MG63 (cell line): ENCODE measurements at regions not wholly inside any gene's neighbourhood (a gene's known extent, or its start where the extent isn't known, plus 50 kb on each side); places are given as distances from the start of the nearest gene placed in this dataset.

ENCODE experiments used
- DNase-seq: peaks from one replicate; pipeline ENCODE4 v3.0.0-alpha.2; 2020
- H3K27me3 ChIP-seq: fragments of 250-450 bp; sonication (Bioruptor Pico); 2 replicates; pipeline ENCODE4 v1.5.1; 2020; ENCODE audit warnings: mild to moderate bottlenecking, moderate library complexity
- H3K36me3 ChIP-seq: fragments of 250-450 bp; sonication (Bioruptor Pico); 2 replicates; pipeline ENCODE4 v1.5.1; 2020; ENCODE audit warnings: mild to moderate bottlenecking, moderate library complexity
- H3K4me3 ChIP-seq: fragments of 250-450 bp; sonication (Bioruptor Pico); 2 replicates; pipeline ENCODE4 v1.5.1; 2020; ENCODE audit warnings: mild to moderate bottlenecking, moderate library complexity
- H3K9me3 ChIP-seq: fragments of 250-450 bp; sonication (Bioruptor Pico); 2 replicates; pipeline ENCODE4 v1.5.1; 2020; ENCODE audit warnings: mild to moderate bottlenecking, moderate library complexity

DNA sequence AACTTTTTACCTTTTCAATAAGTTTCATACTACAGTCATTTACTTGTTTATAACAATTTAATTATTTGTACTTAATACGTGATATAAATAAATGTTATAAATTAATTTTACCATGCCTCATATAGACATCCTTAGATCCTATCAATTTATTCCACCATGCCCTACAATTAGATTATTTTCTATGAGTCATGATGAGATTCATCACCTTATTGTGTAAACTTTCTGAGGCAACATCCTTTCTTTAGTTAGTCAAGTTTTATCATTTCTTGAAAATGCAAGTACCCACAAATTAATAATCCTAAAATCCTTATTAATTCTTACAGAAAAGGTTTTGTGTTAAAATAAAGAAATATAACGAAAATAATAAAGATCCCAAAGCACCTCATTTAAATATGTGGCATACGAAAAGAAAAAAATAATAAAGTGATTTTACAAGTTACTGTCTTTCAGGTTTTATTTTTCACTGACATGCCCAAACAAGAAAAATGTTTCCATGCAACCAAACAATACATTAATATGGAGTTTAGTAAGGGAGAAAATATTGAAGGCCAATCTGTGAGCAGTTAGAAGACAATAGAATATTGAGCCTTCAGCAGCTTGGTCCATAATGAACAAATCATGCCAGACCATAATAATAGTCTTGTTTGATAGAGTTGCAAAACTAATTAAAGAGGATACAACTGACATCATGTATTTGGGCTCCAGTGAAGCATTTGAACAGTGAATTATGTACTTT is 188.7 kb upstream of the MRPS30 start:
- Histone ChIP-seq H3K4me3 (no peak overlapping the region), H3K36me3 (no peaks in the 10 kb centered on the region), H3K9me3 (no peaks in the 10 kb centered on the region), H3K27me3 (no peaks in the 10 kb centered on the region)
- no peak for DNase-seq

DNA sequence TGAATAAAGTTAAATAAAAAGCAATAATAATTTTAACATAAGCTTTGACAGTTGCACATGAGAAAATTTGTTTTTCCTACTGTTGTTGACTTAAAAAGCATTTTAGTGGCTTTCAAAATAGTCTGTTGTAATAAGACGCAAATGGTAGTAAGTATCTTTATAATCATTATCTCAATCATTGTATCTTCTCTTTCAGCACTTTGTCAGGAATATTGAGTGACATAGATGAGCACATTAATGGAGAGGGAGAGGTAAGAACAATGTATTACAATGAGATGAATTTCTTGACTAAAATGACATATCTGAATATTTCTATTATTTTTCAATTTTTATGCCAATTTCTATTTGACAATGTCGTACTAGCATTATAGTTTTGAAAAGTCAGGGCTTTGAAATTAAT is 193.9 kb upstream of the MRPS30 start:
- DNase-seq: no peak
- Histone ChIP-seq H3K27me3 (no peaks in the 10 kb centered on the region), H3K9me3 (no peaks in the 10 kb centered on the region), H3K4me3 (no peak overlapping the region), H3K36me3 (no peaks in the 10 kb centered on the region)

DNA sequence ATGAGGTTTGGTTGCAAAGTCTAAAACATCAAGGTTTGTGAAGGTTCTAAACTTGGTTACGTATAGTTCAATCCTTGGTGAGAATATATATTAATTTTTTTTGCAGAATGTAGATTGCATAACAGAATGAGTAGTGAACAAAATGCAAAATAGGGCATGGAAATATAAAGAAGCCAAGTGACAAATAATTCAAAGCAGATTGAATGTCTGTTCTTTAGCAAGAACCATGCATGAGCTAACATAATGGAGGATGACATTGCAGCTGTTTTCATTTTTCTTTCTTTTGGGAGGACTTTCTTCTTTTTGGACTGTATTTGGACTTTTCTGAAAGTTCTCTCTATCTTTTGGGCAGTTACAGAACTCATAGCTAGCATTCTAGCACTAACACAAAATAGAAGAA is 194.8 kb upstream of the MRPS30 start:
- Histone ChIP-seq H3K27me3 (no peaks in the 10 kb centered on the region), H3K9me3 (no peaks in the 10 kb centered on the region), H3K36me3 (no peaks in the 10 kb centered on the region), H3K4me3 (no peak overlapping the region)
- DNase-seq: no peak

DNA sequence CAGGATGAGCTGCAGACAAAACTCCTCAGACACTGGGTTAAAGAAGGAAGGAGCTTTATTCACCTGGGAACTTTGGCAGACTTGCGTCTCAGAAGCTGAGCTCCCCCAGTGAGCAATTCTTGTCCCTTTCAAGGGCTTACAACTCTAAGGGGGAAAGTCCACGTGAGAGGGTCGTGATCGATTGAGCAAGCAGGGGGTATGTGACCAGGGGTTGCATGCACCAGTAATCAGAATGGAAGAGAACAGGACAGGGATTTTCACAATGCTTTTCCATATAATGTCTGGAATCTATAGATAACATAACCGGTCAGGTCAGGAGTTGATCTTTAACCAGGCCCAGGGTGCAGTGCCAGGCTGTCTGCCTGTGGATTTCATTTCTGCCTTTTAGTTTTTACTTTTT is 202.8 kb upstream of the MRPS30 start:
- DNase-seq: no peak
- no peaks in the 10 kb centered on the region for H3K36me3 ChIP-seq
- no peak overlapping the region for H3K4me3 ChIP-seq
- H3K27me3 ChIP-seq: no peaks in the 10 kb centered on the region
- H3K9me3 ChIP-seq: no peaks in the 10 kb centered on the region

DNA sequence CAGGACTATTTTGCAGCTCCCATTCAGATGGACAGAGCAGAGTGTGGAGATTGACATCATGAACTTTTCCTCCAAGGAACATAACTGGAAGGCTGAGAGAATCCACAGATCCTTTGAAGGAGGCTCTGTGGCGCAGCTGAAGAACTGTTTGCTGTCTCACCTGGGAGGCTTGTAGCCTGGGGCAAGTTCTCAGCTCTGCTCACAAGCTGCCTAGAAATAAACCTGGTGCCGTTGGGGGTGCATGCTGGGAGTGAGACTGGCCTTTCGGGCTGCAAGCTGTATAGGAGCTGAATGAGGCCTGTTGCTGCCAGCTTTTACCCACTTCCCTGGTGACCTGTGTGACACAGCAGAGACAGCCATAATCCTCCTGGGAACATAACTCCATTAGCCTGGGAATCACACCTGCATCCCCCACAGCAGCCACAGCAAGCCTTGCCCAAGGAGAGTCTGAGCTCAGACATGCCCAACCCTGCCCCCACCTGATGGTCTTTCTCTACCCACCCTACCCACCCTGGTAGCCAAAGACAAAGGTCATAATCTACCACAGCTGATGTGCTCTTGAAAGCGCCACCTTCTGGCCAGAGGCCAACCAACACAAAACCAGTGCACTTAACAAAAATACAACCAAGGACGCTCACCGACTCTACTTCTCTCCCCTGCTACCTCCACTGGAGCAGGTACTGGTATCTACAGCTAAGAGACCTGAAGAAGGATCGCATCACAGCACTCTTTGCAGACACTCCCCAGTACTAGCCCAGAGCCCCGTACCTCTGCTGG is 205.1 kb upstream of the MRPS30 start:
- H3K9me3 ChIP-seq: no peaks in the 10 kb centered on the region; the same call in 1 of the 2 replicates
- H3K36me3 ChIP-seq: no peaks in the 10 kb centered on the region
- H3K27me3 ChIP-seq: no peaks in the 10 kb centered on the region
- DNase-seq: no peak
- no peak overlapping the region for H3K4me3 ChIP-seq

DNA sequence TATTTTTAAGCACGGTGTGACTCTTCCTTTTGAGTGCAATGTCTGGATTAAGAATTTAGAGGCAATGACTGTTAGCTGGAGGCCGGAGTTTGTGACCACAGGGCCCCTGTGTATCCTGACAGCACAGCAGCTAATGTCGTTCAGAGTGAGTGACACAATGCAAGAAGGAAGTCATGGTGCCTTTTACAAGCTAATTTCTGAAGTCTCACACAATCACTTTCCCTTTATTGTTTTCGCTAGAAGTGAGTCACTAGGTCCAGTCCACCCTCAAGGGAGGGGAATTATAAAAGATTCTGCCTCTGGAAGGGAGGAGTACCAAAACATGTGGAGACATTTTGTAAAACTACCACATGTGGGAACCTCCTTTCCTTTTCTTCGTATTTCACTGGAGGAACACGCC is 185.5 kb upstream of the FGF10 start:
- Histone ChIP-seq H3K4me3 (no peak overlapping the region), H3K9me3 (no peaks in the 10 kb centered on the region; the same call in 1 of the 2 replicates), H3K27me3 (no peaks in the 10 kb centered on the region), H3K36me3 (no peaks in the 10 kb centered on the region)
- DNase-seq: no peak

DNA sequence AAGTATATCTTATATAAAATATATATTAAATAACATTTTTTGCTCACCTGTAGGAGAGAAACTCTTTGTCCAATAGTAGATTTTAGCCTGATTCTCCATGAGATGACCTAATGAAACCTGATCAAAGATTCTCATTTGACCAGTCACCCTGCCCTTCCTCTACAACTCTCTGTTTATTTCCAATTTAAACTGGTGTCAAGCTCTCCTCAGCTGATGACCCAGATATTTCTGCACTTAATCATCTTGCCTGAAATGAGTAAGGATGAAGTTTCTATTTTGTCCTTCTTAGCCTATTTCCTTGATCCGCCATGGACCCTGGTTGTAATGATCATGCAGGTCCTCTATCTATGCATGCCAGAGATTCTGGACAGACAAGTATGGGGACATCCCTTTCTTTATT is 179.3 kb upstream of the FGF10 start:
- H3K36me3 ChIP-seq: no peaks in the 10 kb centered on the region

DNA sequence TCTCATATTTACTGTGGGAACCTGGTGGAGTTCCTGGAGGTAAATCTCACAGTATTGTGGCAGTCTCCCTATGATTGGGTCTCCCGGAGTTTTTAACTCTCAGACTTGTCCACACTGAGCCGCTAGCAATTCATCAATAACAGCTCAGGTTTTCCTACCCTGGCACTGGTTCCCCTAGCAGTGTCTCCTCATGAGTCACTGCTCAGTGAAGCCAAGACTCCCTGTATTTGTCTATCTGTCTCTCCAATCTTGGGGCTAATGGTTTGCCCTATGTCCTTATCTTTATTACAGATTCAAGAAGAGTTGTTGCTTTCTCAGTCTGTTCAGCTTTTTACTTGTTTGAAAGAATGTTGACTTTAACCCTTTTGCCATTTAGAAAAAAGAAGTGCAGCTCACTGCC is 176.7 kb upstream of the FGF10 start:
- Histone ChIP-seq H3K36me3 (no peaks in the 10 kb centered on the region), H3K9me3 (peaks cover 3% of the 10 kb centered on the region; the same call in 1 of the 2 replicates), H3K27me3 (no peaks in the 10 kb centered on the region), H3K4me3 (no peak overlapping the region)
- DNase-seq: peak; percentile 38

More for the DNA sequence above, 179.3 kb upstream of the FGF10 start:
- Histone ChIP-seq H3K27me3 (no peaks in the 10 kb centered on the region), H3K4me3 (no peak overlapping the region), H3K9me3 (peaks cover 3% of the 10 kb centered on the region; the same call in 1 of the 2 replicates)
- DNase-seq: no peak

DNA sequence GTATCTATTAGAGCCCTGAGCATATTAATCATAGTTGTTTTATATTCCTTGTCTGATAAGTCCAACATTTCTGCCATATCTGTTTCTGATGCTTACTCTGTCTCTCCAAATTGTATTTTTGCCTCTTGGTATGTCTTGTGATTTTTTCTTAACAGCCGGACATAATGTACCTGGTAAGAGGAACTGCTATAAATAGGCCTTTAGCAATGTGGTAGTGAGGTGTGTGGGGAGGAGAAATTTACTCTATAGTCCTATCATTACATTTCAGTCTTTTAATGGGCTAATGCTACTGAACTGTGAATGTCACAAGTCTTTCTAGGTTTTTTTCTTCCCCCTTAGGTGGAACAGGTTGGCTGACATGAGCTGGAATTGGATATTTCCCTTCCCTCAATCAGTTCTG is 176.1 kb upstream of the FGF10 start:
- Histone ChIP-seq H3K27me3 (no peaks in the 10 kb centered on the region), H3K9me3 (peaks cover 3% of the 10 kb centered on the region; the same call in 1 of the 2 replicates), H3K4me3 (no peak overlapping the region), H3K36me3 (no peaks in the 10 kb centered on the region)
- no peak for DNase-seq

DNA sequence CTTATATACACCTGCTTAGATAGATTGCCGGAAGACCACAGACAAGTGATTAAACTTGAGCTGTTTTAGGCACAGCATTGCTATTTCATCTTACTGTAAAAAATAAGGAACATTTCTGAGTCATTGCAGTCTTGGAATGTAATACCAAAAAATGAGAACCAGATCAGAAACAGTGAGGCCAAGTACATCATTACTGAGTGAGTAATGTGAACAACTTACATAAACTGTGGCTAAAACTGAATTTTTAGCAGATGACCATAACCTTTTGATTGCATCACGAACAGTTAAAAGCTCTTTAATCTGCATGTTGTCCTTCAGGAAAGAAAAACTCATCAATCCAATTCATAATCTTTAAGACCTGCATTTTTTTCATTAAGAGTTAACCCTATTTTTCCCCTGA is 157.1 kb upstream of the FGF10 start:
- no peak for DNase-seq

DNA sequence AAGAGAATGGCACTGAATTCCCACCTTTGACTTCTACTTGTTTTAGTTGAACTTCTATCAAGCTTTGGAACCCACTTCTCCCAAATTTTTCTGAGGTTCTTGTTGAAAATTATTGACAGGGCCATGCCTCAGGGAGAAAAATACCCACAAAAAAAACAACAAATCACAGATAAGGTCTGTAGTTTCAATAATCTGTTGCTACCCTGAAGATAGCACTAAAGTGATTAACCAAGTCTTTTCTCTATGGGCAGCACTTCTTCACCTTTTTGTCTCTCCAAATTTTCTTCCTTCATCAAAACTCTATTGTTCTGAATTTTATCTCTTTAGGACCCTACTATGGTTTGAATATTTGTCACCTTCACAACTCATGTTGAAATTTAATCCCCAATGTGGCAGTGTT is 154.3 kb upstream of the FGF10 start:
- H3K27me3 ChIP-seq: no peaks in the 10 kb centered on the region
- no peaks in the 10 kb centered on the region; the same call in 1 of the 2 replicates for H3K9me3 ChIP-seq
- H3K36me3 ChIP-seq: no peaks in the 10 kb centered on the region
- no peak for DNase-seq
- no peak overlapping the region for H3K4me3 ChIP-seq

More for the DNA sequence above, 157.1 kb upstream of the FGF10 start:
- no peaks in the 10 kb centered on the region for H3K36me3 ChIP-seq
- H3K9me3 ChIP-seq: no peaks in the 10 kb centered on the region; the same call in 1 of the 2 replicates
- no peaks in the 10 kb centered on the region for H3K27me3 ChIP-seq
- H3K4me3 ChIP-seq: no peak overlapping the region

DNA sequence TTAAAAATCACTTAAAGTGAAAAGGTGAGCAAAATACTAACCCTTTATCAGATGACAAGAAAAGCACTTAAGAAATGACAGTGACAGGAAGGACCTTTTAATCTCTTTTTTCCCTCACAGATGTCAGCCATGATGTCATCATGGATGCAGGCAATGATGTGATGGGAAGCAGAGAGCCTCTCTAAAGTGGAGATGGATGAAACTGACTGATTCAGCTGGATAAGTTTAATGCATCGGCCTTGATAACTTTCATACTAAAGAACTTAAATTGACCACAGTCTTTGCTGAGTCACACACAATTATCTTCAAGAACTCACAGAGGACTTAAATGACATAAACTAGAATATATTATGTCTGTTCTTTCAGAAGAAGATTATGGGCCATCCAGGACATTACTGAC is 153.2 kb upstream of the FGF10 start:
- no peak for DNase-seq
- H3K27me3 ChIP-seq: no peaks in the 10 kb centered on the region
- no peaks in the 10 kb centered on the region for H3K36me3 ChIP-seq
- no peak overlapping the region for H3K4me3 ChIP-seq
- H3K9me3 ChIP-seq: no peaks in the 10 kb centered on the region

DNA sequence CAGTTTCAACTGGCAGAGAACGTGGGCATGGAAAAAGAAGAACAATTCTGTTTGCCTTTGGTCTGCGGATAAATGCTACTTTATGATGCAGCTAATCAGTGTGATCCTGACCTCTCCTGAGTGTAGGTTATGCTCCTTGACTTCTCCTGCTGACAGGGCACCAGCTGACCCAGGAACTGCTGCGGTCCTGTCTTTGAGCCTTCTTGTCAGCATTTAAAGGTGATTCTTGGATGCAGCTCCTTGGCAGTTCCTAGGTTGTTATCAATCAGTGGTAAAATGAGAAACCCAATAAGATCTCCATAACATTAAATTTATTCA is 150.3 kb upstream of the FGF10 start:
- Histone ChIP-seq H3K27me3 (no peaks in the 10 kb centered on the region), H3K4me3 (no peak overlapping the region), H3K36me3 (no peaks in the 10 kb centered on the region), H3K9me3 (no peaks in the 10 kb centered on the region)
- DNase-seq: no peak

DNA sequence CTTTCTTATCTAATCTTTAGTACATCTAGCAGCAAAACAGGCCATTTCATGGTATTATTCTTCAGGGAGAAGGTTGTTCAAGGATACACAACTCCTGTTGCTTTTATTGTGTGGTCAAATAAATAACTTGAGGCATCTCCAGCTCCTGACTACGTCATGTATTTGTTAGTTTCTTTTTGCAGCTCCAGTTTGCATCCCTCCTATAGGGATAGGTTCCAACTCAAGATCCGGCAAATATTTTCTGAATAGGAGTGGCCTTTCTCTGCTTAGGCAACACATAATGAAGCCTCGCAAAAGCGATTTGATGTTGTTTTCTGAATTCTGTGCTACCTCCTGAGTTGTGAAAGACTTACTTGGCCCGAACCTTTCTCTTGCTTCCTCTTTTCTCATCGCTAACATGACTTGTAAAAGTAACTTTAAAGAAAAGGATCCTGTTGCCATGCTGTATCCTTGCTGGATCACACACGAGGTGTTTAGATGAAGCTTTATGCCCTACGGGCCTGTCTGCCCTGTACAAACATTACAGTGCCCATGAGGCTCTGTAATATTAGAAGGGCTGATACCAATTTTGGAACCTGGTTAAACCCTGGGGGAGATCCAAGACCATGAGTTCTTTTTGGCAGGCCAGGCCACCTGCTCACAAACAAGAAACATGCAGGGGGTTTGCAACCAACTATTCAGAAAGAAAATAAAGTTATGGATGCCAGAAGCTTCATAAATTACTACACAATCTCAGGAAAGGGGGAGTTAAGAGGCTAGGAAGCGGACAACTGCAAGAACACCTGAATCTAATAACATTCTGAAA is 149.8 kb upstream of the FGF10 start:
- no peaks in the 10 kb centered on the region for H3K36me3 ChIP-seq
- H3K27me3 ChIP-seq: no peaks in the 10 kb centered on the region
- DNase-seq: peak; percentile 37
- H3K4me3 ChIP-seq: no peak overlapping the region
- H3K9me3 ChIP-seq: no peaks in the 10 kb centered on the region

DNA sequence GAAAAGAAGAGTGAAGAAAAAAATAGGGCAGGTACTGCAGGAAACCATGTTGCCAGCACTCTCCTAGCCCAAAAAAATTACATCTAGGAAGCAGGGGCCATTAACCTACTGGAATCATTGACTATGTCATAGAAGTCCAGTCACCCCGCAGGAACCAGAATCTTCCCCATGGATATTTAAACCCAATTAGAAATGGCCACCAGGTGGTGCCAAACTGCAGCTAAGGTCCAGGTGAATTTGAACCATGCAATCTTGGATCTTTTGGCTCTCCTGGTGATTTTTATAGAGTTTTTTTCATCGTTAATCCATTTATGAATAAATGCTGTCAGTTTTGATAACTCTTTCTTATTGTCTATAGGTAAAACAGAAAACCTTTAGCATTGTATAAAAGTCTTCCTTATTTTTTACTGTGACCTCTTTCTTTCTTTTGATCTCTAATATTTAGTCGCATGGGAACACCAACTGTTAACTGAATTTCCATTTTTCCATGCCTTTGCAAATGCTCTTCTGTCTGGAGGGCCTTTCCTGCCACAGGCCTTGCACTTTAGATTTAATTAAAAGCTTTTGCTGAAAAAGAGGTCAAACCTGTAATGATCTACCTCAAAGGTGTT is 147.5 kb upstream of the FGF10 start:
- no peaks in the 10 kb centered on the region for H3K36me3 ChIP-seq
- no peak overlapping the region for H3K4me3 ChIP-seq
- no peaks in the 10 kb centered on the region; the same call in 1 of the 2 replicates for H3K9me3 ChIP-seq
- no peaks in the 10 kb centered on the region for H3K27me3 ChIP-seq
- DNase-seq: peak; percentile 12

DNA sequence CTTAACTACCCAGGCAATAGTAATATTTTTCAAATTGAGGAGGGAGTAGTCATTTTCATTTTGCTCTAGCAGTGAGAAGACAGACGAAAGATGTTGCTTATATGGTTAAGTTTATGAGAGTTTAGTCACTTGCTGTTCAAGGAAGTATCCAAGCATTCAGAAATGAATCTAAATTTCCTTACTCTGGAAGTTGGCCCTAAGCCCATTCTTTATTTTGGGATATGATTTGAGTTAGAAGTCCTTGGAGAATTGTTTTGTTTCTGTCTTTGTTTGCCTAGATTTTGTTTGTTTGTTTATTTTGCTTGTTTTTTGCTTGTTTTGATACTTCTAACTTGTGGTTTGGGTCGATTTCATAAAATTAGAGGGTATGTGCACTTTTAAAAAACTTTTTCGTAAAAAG is 146.4 kb upstream of the FGF10 start:
- H3K4me3 ChIP-seq: no peak overlapping the region
- H3K27me3 ChIP-seq: no peaks in the 10 kb centered on the region
- no peaks in the 10 kb centered on the region for H3K36me3 ChIP-seq
- H3K9me3 ChIP-seq: no peaks in the 10 kb centered on the region; the same call in 1 of the 2 replicates
- DNase-seq: no peak

DNA sequence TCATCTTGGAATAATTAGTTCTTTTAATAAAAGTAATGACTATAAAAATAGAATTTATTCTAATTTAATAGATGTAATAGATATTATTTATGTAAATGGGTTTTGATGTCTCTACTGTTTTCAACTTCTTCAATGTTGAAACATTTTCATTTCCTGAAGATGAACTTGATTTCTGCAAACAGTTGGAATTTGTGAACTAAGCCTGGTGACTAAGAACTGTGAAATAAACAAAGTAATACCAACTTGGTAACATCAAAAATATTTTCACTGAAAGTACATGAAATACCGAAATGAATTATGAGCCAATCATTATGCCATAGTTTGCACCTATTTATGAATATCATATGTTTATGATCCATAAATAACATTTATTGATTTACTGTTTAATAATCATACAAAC is 143.8 kb upstream of the FGF10 start:
- H3K27me3 ChIP-seq: no peaks in the 10 kb centered on the region
- no peaks in the 10 kb centered on the region for H3K36me3 ChIP-seq
- no peak overlapping the region for H3K4me3 ChIP-seq
- H3K9me3 ChIP-seq: no peaks in the 10 kb centered on the region; the same call in 1 of the 2 replicates
- no peak for DNase-seq
